ENCODE measurements at regions not wholly inside any gene's neighbourhood (a gene's known extent, or its start where the extent isn't known, plus 50 kb on each side); places are given as distances from the start of the nearest gene placed in this dataset.

- Mint-ChIP-seq H3K36me3 (no peaks in the 10 kb centered on the region), H3K27ac (no peak overlapping the region), H3K4me1 (no peaks in the 10 kb centered on the region), H3K4me3 (no peak overlapping the region), H3K27me3 (no peaks in the 10 kb centered on the region), H3K9me3 (no peaks in the 10 kb centered on the region)
These were observed 1073.0 kb downstream of the MAT2B start for GRCh38 chr5:164578401-164578800.

- Mint-ChIP-seq H3K36me3 (no peaks in the 10 kb centered on the region), H3K27me3 (no peaks in the 10 kb centered on the region), H3K27ac (no peak overlapping the region), H3K9me3 (no peaks in the 10 kb centered on the region), H3K4me3 (no peak overlapping the region), H3K4me1 (no peaks in the 10 kb centered on the region)
These were observed 1073.5 kb downstream of the MAT2B start for GRCh38 chr5:164578911-164579310.

- H3K4me1 Mint-ChIP-seq: no peaks in the 10 kb centered on the region
- no peaks in the 10 kb centered on the region for H3K36me3 Mint-ChIP-seq
- H3K9me3 Mint-ChIP-seq: no peaks in the 10 kb centered on the region
- H3K27me3 Mint-ChIP-seq: no peaks in the 10 kb centered on the region
- no peak overlapping the region for H3K4me3 Mint-ChIP-seq
- no peak overlapping the region for H3K27ac Mint-ChIP-seq
These were observed 1074.7 kb downstream of the MAT2B start for GRCh38 chr5:164580155-164580554.

GRCh38 chr5:164581889-164582288, 1076.5 kb downstream of the MAT2B start:
- H3K4me3 Mint-ChIP-seq: no peak overlapping the region
- H3K27ac Mint-ChIP-seq: no peak overlapping the region
- H3K9me3 Mint-ChIP-seq: no peaks in the 10 kb centered on the region
- no peaks in the 10 kb centered on the region for H3K27me3 Mint-ChIP-seq
- no peaks in the 10 kb centered on the region for H3K4me1 Mint-ChIP-seq
- no peaks in the 10 kb centered on the region for H3K36me3 Mint-ChIP-seq

GRCh38 chr5:164593982-164594381, 1088.6 kb downstream of the MAT2B start:
- H3K4me1 Mint-ChIP-seq: no peaks in the 10 kb centered on the region
- H3K4me3 Mint-ChIP-seq: no peak overlapping the region
- H3K9me3 Mint-ChIP-seq: peaks cover 6% of the 10 kb centered on the region
- no peaks in the 10 kb centered on the region for H3K36me3 Mint-ChIP-seq
- no peaks in the 10 kb centered on the region for H3K27me3 Mint-ChIP-seq
- no peak overlapping the region for H3K27ac Mint-ChIP-seq

GRCh38 chr5:164597293-164597900, 1092.0 kb downstream of the MAT2B start:
- no peaks in the 10 kb centered on the region for H3K27me3 Mint-ChIP-seq
- no peaks in the 10 kb centered on the region for H3K4me1 Mint-ChIP-seq
- H3K9me3 Mint-ChIP-seq: peaks cover 6% of the 10 kb centered on the region
- H3K27ac Mint-ChIP-seq: no peak overlapping the region
- no peak overlapping the region for H3K4me3 Mint-ChIP-seq
- H3K36me3 Mint-ChIP-seq: no peaks in the 10 kb centered on the region

GRCh38 chr5:164600274-164600673, 1094.9 kb downstream of the MAT2B start:
- Mint-ChIP-seq H3K27me3 (no peaks in the 10 kb centered on the region), H3K27ac (no peak overlapping the region), H3K4me3 (no peak overlapping the region), H3K4me1 (no peaks in the 10 kb centered on the region), H3K36me3 (no peaks in the 10 kb centered on the region), H3K9me3 (peaks cover 6% of the 10 kb centered on the region)

GRCh38 chr5:164600929-164601535, 1095.6 kb downstream of the MAT2B start:
- Mint-ChIP-seq H3K27ac (no peak overlapping the region), H3K27me3 (no peaks in the 10 kb centered on the region), H3K36me3 (no peaks in the 10 kb centered on the region), H3K4me1 (no peaks in the 10 kb centered on the region), H3K9me3 (peaks cover 6% of the 10 kb centered on the region), H3K4me3 (no peak overlapping the region)

GRCh38 chr5:164608507-164608906, 1103.1 kb downstream of the MAT2B start:
- Mint-ChIP-seq H3K27ac (no peak overlapping the region), H3K9me3 (no peaks in the 10 kb centered on the region), H3K36me3 (no peaks in the 10 kb centered on the region), H3K4me1 (no peaks in the 10 kb centered on the region), H3K27me3 (no peaks in the 10 kb centered on the region), H3K4me3 (no peak overlapping the region)

GRCh38 chr5:164610374-164610773, 1105.0 kb downstream of the MAT2B start:
- Mint-ChIP-seq H3K4me3 (no peak overlapping the region), H3K27me3 (no peaks in the 10 kb centered on the region), H3K27ac (no peak overlapping the region), H3K9me3 (no peaks in the 10 kb centered on the region), H3K4me1 (no peaks in the 10 kb centered on the region), H3K36me3 (no peaks in the 10 kb centered on the region)

- no peaks in the 10 kb centered on the region for H3K36me3 Mint-ChIP-seq
- no peaks in the 10 kb centered on the region for H3K9me3 Mint-ChIP-seq
- no peaks in the 10 kb centered on the region for H3K4me1 Mint-ChIP-seq
- H3K27ac Mint-ChIP-seq: no peak overlapping the region
- no peaks in the 10 kb centered on the region for H3K27me3 Mint-ChIP-seq
- no peak overlapping the region for H3K4me3 Mint-ChIP-seq
These were observed 1109.3 kb downstream of the MAT2B start for GRCh38 chr5:164614707-164615106.

- H3K27ac Mint-ChIP-seq: peak overlapping the region; percentile 1
- H3K4me1 Mint-ChIP-seq: no peaks in the 10 kb centered on the region
- no peak overlapping the region for H3K4me3 Mint-ChIP-seq
- H3K27me3 Mint-ChIP-seq: no peaks in the 10 kb centered on the region
- H3K9me3 Mint-ChIP-seq: peaks cover 7% of the 10 kb centered on the region
- H3K36me3 Mint-ChIP-seq: no peaks in the 10 kb centered on the region
These were observed 1111.9 kb downstream of the MAT2B start for GRCh38 chr5:164617290-164617689.

GRCh38 chr5:164627021-164627420, 1121.6 kb downstream of the MAT2B start:
- H3K4me1 Mint-ChIP-seq: no peaks in the 10 kb centered on the region

GRCh38 chr5:164636456-164636855, 1131.0 kb downstream of the MAT2B start:
- no peak overlapping the region for H3K27ac Mint-ChIP-seq
- no peaks in the 10 kb centered on the region for H3K27me3 Mint-ChIP-seq
- H3K4me3 Mint-ChIP-seq: no peak overlapping the region
- no peaks in the 10 kb centered on the region for H3K9me3 Mint-ChIP-seq
- no peaks in the 10 kb centered on the region for H3K4me1 Mint-ChIP-seq
- no peaks in the 10 kb centered on the region for H3K36me3 Mint-ChIP-seq

More at GRCh38 chr5:164627021-164627420, 1121.6 kb downstream of the MAT2B start:
- H3K4me3 Mint-ChIP-seq: no peak overlapping the region
- no peaks in the 10 kb centered on the region for H3K36me3 Mint-ChIP-seq
- H3K27me3 Mint-ChIP-seq: no peaks in the 10 kb centered on the region
- H3K27ac Mint-ChIP-seq: no peak overlapping the region
- H3K9me3 Mint-ChIP-seq: peaks cover 6% of the 10 kb centered on the region

GRCh38 chr5:164637931-164638521, 1132.6 kb downstream of the MAT2B start:
- Mint-ChIP-seq H3K4me1 (no peaks in the 10 kb centered on the region), H3K27me3 (no peaks in the 10 kb centered on the region), H3K36me3 (no peaks in the 10 kb centered on the region), H3K4me3 (no peak overlapping the region), H3K27ac (no peak overlapping the region), H3K9me3 (no peaks in the 10 kb centered on the region)

- Mint-ChIP-seq H3K4me3 (no peak overlapping the region), H3K27ac (no peak overlapping the region), H3K9me3 (peaks cover 9% of the 10 kb centered on the region), H3K4me1 (no peaks in the 10 kb centered on the region), H3K27me3 (no peaks in the 10 kb centered on the region), H3K36me3 (no peaks in the 10 kb centered on the region)
These were observed 1143.8 kb downstream of the MAT2B start for GRCh38 chr5:164649266-164649665.
